ENCODE measurements at regions not wholly inside any gene's neighbourhood (a gene's known extent, or its start where the extent isn't known, plus 50 kb on each side); places are given as distances from the start of the nearest gene placed in this dataset.

DNA sequence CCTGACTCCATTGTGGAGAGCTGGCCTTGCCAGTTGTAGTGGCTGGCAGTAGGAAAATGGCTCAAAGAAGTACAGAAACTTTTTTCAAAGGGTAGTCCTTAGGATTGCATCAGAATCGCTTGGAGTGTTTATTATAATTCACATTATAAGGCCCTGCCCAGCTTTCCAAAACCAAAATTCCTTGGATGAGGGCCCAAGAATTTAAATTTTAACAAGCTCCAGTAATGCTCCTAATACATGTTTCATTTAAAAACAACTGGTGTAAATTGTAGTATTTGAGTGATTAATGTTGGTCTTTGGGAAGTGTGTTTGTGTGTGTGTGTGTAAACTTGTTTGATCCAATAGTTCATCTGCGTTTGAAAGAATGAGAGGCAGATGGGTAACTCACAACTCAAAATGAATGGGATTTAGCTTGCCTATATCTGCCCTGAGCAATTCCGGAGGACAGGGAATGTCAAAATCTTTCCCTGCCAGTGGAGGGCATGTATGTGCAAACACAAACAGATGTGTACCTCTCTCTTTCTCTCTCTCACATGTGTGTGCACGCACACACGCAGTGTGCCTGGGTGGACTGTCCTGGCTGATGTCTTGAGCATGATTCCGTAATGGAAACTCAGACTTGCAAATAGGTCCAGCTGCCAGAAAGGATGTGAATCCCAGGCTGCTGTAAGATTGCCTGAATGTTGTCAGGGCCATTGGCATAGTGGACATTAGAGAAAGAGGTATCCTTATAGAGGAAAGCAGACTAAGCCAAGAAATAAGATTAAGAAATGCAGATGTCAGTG is 293.1 kb downstream of the LMX1A start:
- H3K9me3 Mint-ChIP-seq, result no peaks in the 10 kb centered on the region
- no peaks in the 10 kb centered on the region for H3K36me3 Mint-ChIP-seq (ENCODE audit: low read depth)
- no peaks in the 10 kb centered on the region for H3K4me1 Mint-ChIP-seq
- no peak for DNase-seq
- H3K27me3 Mint-ChIP-seq, result no peaks in the 10 kb centered on the region
- no peak overlapping the region for H3K4me3 Mint-ChIP-seq
- H3K27ac Mint-ChIP-seq, result no peak overlapping the region
- CTCF ChIA-PET, result no interaction called here
- POLR2A ChIA-PET, result no interaction called here

DNA sequence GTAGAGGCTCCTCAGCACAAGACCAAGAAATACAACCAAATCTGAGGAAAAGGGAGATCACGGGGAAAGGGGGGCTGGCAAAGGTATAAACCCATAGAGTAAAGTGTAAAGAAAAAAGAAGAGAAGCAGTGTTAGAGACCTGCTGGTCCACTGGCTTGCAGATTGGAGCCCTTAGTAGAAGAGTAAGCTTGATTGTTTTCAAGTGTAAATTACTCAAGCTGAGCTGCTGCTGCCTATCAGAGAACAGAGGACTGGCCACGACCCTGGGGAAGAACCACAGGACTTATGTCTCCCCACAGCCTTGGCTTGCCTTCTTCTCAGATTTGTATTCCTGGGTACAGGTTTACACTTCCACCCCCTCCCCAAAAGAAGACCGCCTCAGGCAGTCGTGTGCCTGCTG is 294.2 kb downstream of the LMX1A start:
- H3K27ac Mint-ChIP-seq, result no peak overlapping the region
- no peaks in the 10 kb centered on the region for H3K27me3 Mint-ChIP-seq
- DNase-seq, result no peak
- H3K36me3 Mint-ChIP-seq (ENCODE audit: low read depth), result no peaks in the 10 kb centered on the region
- ChIA-PET CTCF (no interaction called here), POLR2A (no interaction called here)
- no peak overlapping the region for H3K4me3 Mint-ChIP-seq
- no peaks in the 10 kb centered on the region for H3K4me1 Mint-ChIP-seq
- H3K9me3 Mint-ChIP-seq, result no peaks in the 10 kb centered on the region

GRCh38 chr1:165060285-165060793 is 296.2 kb downstream of the LMX1A start:
- DNase-seq, result no peak
- Mint-ChIP-seq H3K27me3 (no peaks in the 10 kb centered on the region), H3K4me1 (no peaks in the 10 kb centered on the region), H3K9me3 (no peaks in the 10 kb centered on the region), H3K4me3 (no peak overlapping the region), H3K27ac (no peak overlapping the region), H3K36me3 (ENCODE audit: low read depth) (no peaks in the 10 kb centered on the region)
- ChIA-PET CTCF (no interaction called here), POLR2A (no interaction called here)

DNA sequence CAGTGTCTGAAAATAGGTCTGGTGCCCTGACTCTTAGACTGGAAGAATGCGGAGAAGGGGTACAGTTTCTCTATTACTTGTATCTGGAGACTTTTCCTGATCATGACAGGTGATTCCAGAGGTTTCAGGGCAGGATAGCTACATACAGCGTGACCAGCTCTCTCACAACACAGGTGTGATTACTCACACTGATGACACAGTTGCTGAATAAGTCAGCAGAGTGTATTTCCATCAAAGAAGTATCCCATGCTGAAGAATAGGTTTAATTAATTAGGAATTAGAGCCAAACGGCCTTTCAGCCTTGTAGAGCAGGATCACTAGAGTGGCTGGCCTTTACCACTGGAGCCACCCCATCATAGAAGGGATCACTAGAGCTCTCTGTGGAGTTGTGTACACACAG is 298.6 kb downstream of the LMX1A start:
- ChIA-PET POLR2A (no interaction called here), CTCF (interaction anchor here (0.9 kb wide), 1 partner anchor 15 kb away, joined by 3 read pairs; no protein-coding TSS in a partner anchor)
- H3K27me3 Mint-ChIP-seq, result no peaks in the 10 kb centered on the region
- H3K4me3 Mint-ChIP-seq, result no peak overlapping the region
- H3K9me3 Mint-ChIP-seq, result no peaks in the 10 kb centered on the region
- no peak for DNase-seq
- no peak overlapping the region for H3K27ac Mint-ChIP-seq
- no peaks in the 10 kb centered on the region for H3K36me3 Mint-ChIP-seq (ENCODE audit: low read depth)
- H3K4me1 Mint-ChIP-seq, result no peaks in the 10 kb centered on the region

- no peak for DNase-seq
- H3K4me3 Mint-ChIP-seq, result no peak overlapping the region
Observed at GRCh38 chr1:165056914-165057313, 299.6 kb downstream of the LMX1A start.

DNA sequence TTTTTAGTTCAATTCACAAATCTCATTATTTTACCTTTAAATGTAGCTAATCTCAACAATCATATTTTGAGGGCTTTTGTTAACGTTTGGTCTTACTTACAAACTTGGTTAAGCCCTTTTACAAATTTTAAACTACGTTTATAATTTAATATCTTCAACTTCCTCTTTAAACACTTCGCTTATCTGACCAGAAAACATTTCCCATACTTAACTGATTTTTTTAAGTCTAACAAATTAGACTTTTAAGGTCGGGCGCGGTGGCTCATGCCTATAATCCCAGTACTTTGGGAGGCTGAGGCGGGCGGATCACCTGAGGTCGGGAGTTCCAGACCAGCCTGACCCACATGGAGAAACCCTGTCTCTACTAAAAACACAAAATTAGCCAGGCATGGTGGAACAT is 300.9 kb downstream of the LMX1A start:
- DNase-seq, result no peak
- Mint-ChIP-seq H3K4me3 (no peak overlapping the region), H3K27ac (no peak overlapping the region), H3K36me3 (ENCODE audit: low read depth) (no peaks in the 10 kb centered on the region), H3K4me1 (no peaks in the 10 kb centered on the region), H3K9me3 (no peaks in the 10 kb centered on the region), H3K27me3 (no peaks in the 10 kb centered on the region)
- ChIA-PET POLR2A (no interaction called here), CTCF (no interaction called here)

More at GRCh38 chr1:165056914-165057313, 299.6 kb downstream of the LMX1A start:
- no peaks in the 10 kb centered on the region for H3K36me3 Mint-ChIP-seq (ENCODE audit: low read depth)
- H3K27me3 Mint-ChIP-seq, result no peaks in the 10 kb centered on the region
- no peaks in the 10 kb centered on the region for H3K4me1 Mint-ChIP-seq
- no peaks in the 10 kb centered on the region for H3K9me3 Mint-ChIP-seq
- ChIA-PET POLR2A (no interaction called here), CTCF (no interaction called here)
- H3K27ac Mint-ChIP-seq, result no peak overlapping the region

GRCh38 chr1:165054627-165055026 is 301.9 kb downstream of the LMX1A start:
- Mint-ChIP-seq H3K36me3 (ENCODE audit: low read depth) (no peaks in the 10 kb centered on the region), H3K4me3 (no peak overlapping the region), H3K27ac (no peak overlapping the region), H3K27me3 (no peaks in the 10 kb centered on the region), H3K9me3 (no peaks in the 10 kb centered on the region), H3K4me1 (no peaks in the 10 kb centered on the region)
- DNase-seq, result no peak
- POLR2A ChIA-PET, result no interaction called here
- CTCF ChIA-PET, result no interaction called here

- ChIA-PET CTCF (no interaction called here), POLR2A (no interaction called here)
- H3K36me3 Mint-ChIP-seq (ENCODE audit: low read depth), result no peaks in the 10 kb centered on the region
- no peak for DNase-seq
- H3K27me3 Mint-ChIP-seq, result no peaks in the 10 kb centered on the region
- no peak overlapping the region for H3K27ac Mint-ChIP-seq
- H3K4me1 Mint-ChIP-seq, result no peaks in the 10 kb centered on the region
- no peaks in the 10 kb centered on the region for H3K9me3 Mint-ChIP-seq
- H3K4me3 Mint-ChIP-seq, result no peak overlapping the region
Observed at GRCh38 chr1:165053351-165053750, 303.2 kb downstream of the LMX1A start.

- ChIA-PET POLR2A (no interaction called here), CTCF (no interaction called here)
- H3K4me3 Mint-ChIP-seq, result no peak overlapping the region
- H3K4me1 Mint-ChIP-seq, result no peaks in the 10 kb centered on the region
- no peaks in the 10 kb centered on the region for H3K36me3 Mint-ChIP-seq (ENCODE audit: low read depth)
- no peaks in the 10 kb centered on the region for H3K9me3 Mint-ChIP-seq
- DNase-seq, result no peak
- H3K27me3 Mint-ChIP-seq, result no peaks in the 10 kb centered on the region
- H3K27ac Mint-ChIP-seq, result no peak overlapping the region
Observed at GRCh38 chr1:165052936-165053335, 303.6 kb downstream of the LMX1A start.

DNA sequence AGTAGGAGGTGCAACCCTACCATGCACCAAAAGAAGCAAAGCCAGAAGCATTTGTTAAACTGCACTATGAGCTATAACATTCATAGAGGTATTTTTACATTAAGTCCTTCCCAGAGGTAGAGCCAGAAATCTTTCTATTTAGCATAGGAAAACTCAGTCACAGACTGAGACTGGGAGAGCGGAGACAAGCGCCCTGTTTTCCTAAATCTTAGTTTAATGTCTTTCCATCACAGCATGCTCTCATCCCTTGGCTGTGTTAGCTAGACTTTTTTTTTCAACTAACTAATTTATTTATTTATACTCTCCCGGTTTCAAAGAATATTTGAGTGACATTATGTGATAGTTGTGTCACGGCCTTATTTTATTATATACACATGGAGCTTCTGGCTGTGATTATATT is 304.1 kb downstream of the LMX1A start:
- ChIA-PET CTCF (no interaction called here), POLR2A (no interaction called here)
- no peaks in the 10 kb centered on the region for H3K4me1 Mint-ChIP-seq
- H3K9me3 Mint-ChIP-seq, result no peaks in the 10 kb centered on the region
- H3K27ac Mint-ChIP-seq, result no peak overlapping the region
- no peaks in the 10 kb centered on the region for H3K27me3 Mint-ChIP-seq
- H3K36me3 Mint-ChIP-seq (ENCODE audit: low read depth), result no peaks in the 10 kb centered on the region
- no peak for DNase-seq
- no peak overlapping the region for H3K4me3 Mint-ChIP-seq

DNA sequence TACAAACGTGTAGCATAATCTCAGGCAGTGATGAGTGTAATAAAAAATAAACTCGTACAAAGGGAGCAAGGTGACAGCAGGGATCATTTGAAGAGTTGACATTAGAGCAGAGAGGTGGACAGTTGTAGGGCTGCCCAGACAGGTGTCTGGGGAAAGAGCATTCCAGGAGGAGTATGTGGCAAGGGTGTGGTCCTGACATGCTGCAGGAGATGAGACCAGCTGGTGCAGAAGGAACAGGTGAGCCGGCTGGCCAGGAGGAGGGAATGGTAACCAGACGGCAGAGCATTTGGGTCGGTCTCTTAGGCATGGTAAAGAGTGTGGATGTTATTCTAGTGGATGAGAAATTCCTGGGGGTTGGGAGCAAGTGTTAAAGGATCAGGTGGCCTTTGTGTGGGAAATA is 306.3 kb downstream of the LMX1A start:
- ChIA-PET POLR2A (no interaction called here), CTCF (no interaction called here)
- H3K4me3 Mint-ChIP-seq, result no peak overlapping the region
- no peaks in the 10 kb centered on the region for H3K4me1 Mint-ChIP-seq
- H3K36me3 Mint-ChIP-seq (ENCODE audit: low read depth), result no peaks in the 10 kb centered on the region
- no peaks in the 10 kb centered on the region for H3K9me3 Mint-ChIP-seq
- no peak overlapping the region for H3K27ac Mint-ChIP-seq
- H3K27me3 Mint-ChIP-seq, result no peaks in the 10 kb centered on the region
- DNase-seq, result no peak

- DNase-seq, result no peak
- CTCF ChIA-PET, result no interaction called here
- POLR2A ChIA-PET, result no interaction called here
- no peak overlapping the region for H3K27ac Mint-ChIP-seq
- H3K36me3 Mint-ChIP-seq (ENCODE audit: low read depth), result no peaks in the 10 kb centered on the region
- no peaks in the 10 kb centered on the region for H3K4me1 Mint-ChIP-seq
- no peaks in the 10 kb centered on the region for H3K27me3 Mint-ChIP-seq
- H3K9me3 Mint-ChIP-seq, result no peaks in the 10 kb centered on the region
- H3K4me3 Mint-ChIP-seq, result no peak overlapping the region
Observed at GRCh38 chr1:165047994-165048393, 308.5 kb downstream of the LMX1A start.

DNA sequence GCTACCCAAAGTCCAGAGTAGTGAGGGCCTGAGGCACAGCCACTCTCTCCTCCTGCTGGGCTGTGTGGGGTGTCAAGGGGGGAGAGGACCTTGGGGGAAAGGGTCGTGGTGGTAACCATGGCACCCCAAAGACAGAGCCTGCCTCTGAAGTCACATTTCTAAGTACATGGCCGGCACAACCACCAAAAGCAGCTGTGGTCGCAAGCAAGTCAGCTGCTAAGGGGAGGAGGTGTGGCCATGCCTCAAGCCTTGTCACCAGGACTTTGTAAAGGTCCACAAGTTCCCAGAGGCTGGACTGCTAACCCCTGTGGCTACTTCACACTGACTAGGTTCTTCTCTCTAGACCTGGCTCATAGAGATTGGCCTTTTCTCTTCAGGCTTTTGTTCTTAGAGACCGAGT is 310.6 kb downstream of the LMX1A start:
- CTCF ChIA-PET, result no interaction called here
- H3K27me3 Mint-ChIP-seq, result no peaks in the 10 kb centered on the region
- no peaks in the 10 kb centered on the region for H3K4me1 Mint-ChIP-seq
- no peak overlapping the region for H3K4me3 Mint-ChIP-seq
- H3K27ac Mint-ChIP-seq, result no peak overlapping the region
- POLR2A ChIA-PET, result no interaction called here
- H3K9me3 Mint-ChIP-seq, result no peaks in the 10 kb centered on the region
- no peaks in the 10 kb centered on the region for H3K36me3 Mint-ChIP-seq (ENCODE audit: low read depth)
- DNase-seq, result no peak

DNA sequence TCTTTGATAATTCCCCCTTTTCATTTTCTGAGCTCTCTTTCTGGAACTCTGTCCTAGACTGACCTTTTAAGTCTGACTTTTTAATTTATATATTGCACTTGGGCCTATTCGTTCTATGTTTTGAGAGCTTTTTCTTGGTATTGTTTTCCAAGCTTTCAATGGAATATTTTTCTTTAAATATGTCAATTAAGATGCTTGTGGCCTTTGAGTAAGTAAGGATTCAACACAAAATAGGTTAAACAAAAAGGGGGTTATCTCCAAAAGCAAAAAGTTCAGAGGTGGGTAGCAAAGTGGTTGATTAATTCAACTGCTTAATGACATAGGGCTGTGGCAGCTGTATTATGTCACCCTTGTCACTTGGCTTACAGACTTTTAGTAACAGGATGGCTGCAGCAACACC is 315.9 kb downstream of the LMX1A start:
- Mint-ChIP-seq H3K4me1 (no peaks in the 10 kb centered on the region), H3K27ac (no peak overlapping the region), H3K9me3 (peaks cover 2% of the 10 kb centered on the region), H3K27me3 (no peaks in the 10 kb centered on the region), H3K36me3 (ENCODE audit: low read depth) (no peaks in the 10 kb centered on the region), H3K4me3 (no peak overlapping the region)
- ChIA-PET POLR2A (no interaction called here), CTCF (no interaction called here)
- DNase-seq, result no peak
